GM23338 (cell line): ENCODE measurements at regions not wholly inside any gene's neighbourhood (a gene's known extent, or its start where the extent isn't known, plus 50 kb on each side); places are given as distances from the start of the nearest gene placed in this dataset.

Experiments
- ATAC-seq: fragments of 200-7000 bp; cut with Tn5 transposase; 3 replicates; pipeline ENCODE4 v1.9.1; 2020
- DNase-seq: peaks from one replicate; pipeline ENCODE4 v3.0.0-alpha.2; 2015; ENCODE audit warnings: low spot score
- H2AFZ ChIP-seq: fragments of 200-600 bp; sonication (generic); 2 replicates; pipeline ENCODE4 v1.8.0; 2016; ENCODE audit warnings: antibody characterized with exemption, mild to moderate bottlenecking, moderate library complexity
- H3F3A ChIP-seq: fragments of 200-600 bp; sonication (generic); replicated peaks from 2 replicates; pipeline ENCODE4 v1.8.0; 2017; ENCODE audit warnings: antibody characterized with exemption, mixed run types, low read depth
- H3K27ac ChIP-seq: fragments of 200-600 bp; sonication (generic); 2 replicates; pipeline ENCODE4 v1.6.1; 2016; ENCODE audit warnings: low read depth
- H3K27me3 ChIP-seq: fragments of 200-600 bp; sonication (generic); 2 replicates; pipeline ENCODE4 v1.8.0; 2016; ENCODE audit warnings: mild to moderate bottlenecking, mixed run types, moderate library complexity; ENCODE audit not compliant: insufficient read depth
- H3K36me3 ChIP-seq: fragments of 200-600 bp; sonication (generic); 2 replicates; pipeline ENCODE4 v1.8.0; 2016; ENCODE audit warnings: mild to moderate bottlenecking; ENCODE audit not compliant: insufficient read depth
- H3K4me1 ChIP-seq: fragments of 200-600 bp; sonication (generic); 2 replicates; pipeline ENCODE4 v1.8.0; 2016; ENCODE audit warnings: mild to moderate bottlenecking, moderate library complexity; ENCODE audit not compliant: insufficient read depth
- H3K4me2 ChIP-seq: fragments of 200-600 bp; sonication (generic); 2 replicates; pipeline ENCODE4 v1.7.1; 2017; ENCODE audit warnings: mixed run types
- H3K4me3 ChIP-seq: fragments of 200-600 bp; sonication (generic); 2 replicates; pipeline ENCODE4 v1.6.1; 2016; ENCODE audit warnings: mixed run types
- H3K79me2 ChIP-seq: fragments of 200-600 bp; sonication (generic); replicated peaks from 2 replicates; pipeline ENCODE4 v1.8.0; 2017; ENCODE audit warnings: mild to moderate bottlenecking; ENCODE audit not compliant: insufficient read depth
- H3K9me2 ChIP-seq: fragments of 200-600 bp; sonication (generic); 2 replicates; pipeline ENCODE4 v1.8.0; 2017; ENCODE audit not compliant: insufficient read depth
- H4K20me1 ChIP-seq: fragments of 200-600 bp; sonication (generic); replicated peaks from 2 replicates; pipeline ENCODE4 v1.8.0; 2017; ENCODE audit warnings: mild to moderate bottlenecking; ENCODE audit not compliant: insufficient read depth
- H3K27ac Mint-ChIP-seq: 2 replicates; pipeline ENCODE4 v1.8.0; 2020; ENCODE audit warnings: inconsistent platforms, mild to moderate bottlenecking, moderate library complexity, mixed read lengths
- H3K27me3 Mint-ChIP-seq: 3 replicates; pipeline ENCODE4 v1.8.0; 2022; ENCODE audit warnings: low read depth, mild to moderate bottlenecking, moderate library complexity, mixed read lengths, inconsistent platforms; ENCODE audit not compliant: insufficient read depth, poor library complexity
- H3K36me3 Mint-ChIP-seq: 3 replicates; pipeline ENCODE4 v1.8.0; 2021; ENCODE audit warnings: low read depth, mild to moderate bottlenecking, inconsistent platforms, moderate library complexity, mixed read lengths
- H3K4me1 Mint-ChIP-seq: 3 replicates; pipeline ENCODE4 v1.8.0; 2020; ENCODE audit warnings: mild to moderate bottlenecking, inconsistent platforms, mixed read lengths
- H3K4me3 Mint-ChIP-seq: 3 replicates; pipeline ENCODE4 v1.8.0; 2021; ENCODE audit warnings: moderate library complexity, mild to moderate bottlenecking, inconsistent platforms, mixed read lengths
- H3K9me3 Mint-ChIP-seq: 3 replicates; pipeline ENCODE4 v1.8.0; 2020; ENCODE audit warnings: moderate library complexity, mild to moderate bottlenecking, inconsistent platforms, mixed read lengths
- CREB1 ChIP-seq: fragments of 250-450 bp; sonication (Bioruptor Pico); IDR thresholded peaks from 2 replicates; pipeline ENCODE4 v1.5.0; 2020; ENCODE audit warnings: low read depth, mild to moderate bottlenecking, moderate library complexity
- EZH2 ChIP-seq: fragments of 200-600 bp; sonication (generic); IDR thresholded peaks from one replicate; pipeline ENCODE4 v1.8.0; 2017; ENCODE audit warnings: antibody characterized with exemption, mild to moderate bottlenecking, low read depth; ENCODE audit not compliant: unreplicated experiment
- EZH2phosphoT487 ChIP-seq: fragments of 200-600 bp; sonication (generic); IDR thresholded peaks from one replicate; pipeline ENCODE4 v1.8.1; 2018; ENCODE audit warnings: antibody characterized with exemption; ENCODE audit not compliant: unreplicated experiment
- JUNB ChIP-seq: IDR thresholded peaks from one replicate; pipeline ENCODE4 v1.6.1; 2016; ENCODE audit warnings: antibody characterized with exemption; ENCODE audit not compliant: unreplicated experiment
- NANOG ChIP-seq: IDR thresholded peaks from 2 replicates; pipeline ENCODE4 v1.6.1; 2016; ENCODE audit warnings: antibody characterized with exemption, borderline replicate concordance
- POLR2AphosphoS5 ChIP-seq: IDR thresholded peaks from 2 replicates; pipeline ENCODE4 v1.6.1; 2016; ENCODE audit warnings: antibody characterized with exemption, low read depth
- STAT1 ChIP-seq: IDR thresholded peaks from one replicate; pipeline ENCODE4 v1.6.1; 2016; ENCODE audit warnings: antibody characterized with exemption; ENCODE audit not compliant: unreplicated experiment
- ZNF114 ChIP-seq: fragments of 250-450 bp; sonication (Bioruptor Pico); IDR thresholded peaks from 2 replicates; pipeline ENCODE4 v1.5.0; 2020; ENCODE audit warnings: mild to moderate bottlenecking, moderate library complexity
- ZNF331 ChIP-seq: fragments of 250-450 bp; sonication (Bioruptor Pico); IDR thresholded peaks from 2 replicates; pipeline ENCODE4 v1.5.0; 2020; ENCODE audit warnings: low read depth, mild to moderate bottlenecking, moderate library complexity
- TF ChIP-seq, protein P1 (sequence below), 2 experiments: fragments of 200-600 bp in 1 of 2; sonication (generic) in 1 of 2; conservative IDR thresholded peaks; 2 replicates each; pipeline versions ENCODE4 v1.5.1 to v1.6.1; 2016 to 2017; ENCODE audit warnings: antibody characterized with exemption in 2 of 2, low read depth in 2 of 2, mild to moderate bottlenecking in 2 of 2, moderate library complexity in 1 of 2
- TF ChIP-seq, protein P2 (sequence below): IDR thresholded peaks from 2 replicates; pipeline ENCODE4 v1.6.1; 2016; ENCODE audit warnings: antibody characterized with exemption
- TF ChIP-seq, protein P3 (sequence below): IDR thresholded peaks from one replicate; pipeline ENCODE4 v1.6.1; 2018; ENCODE audit warnings: antibody characterized with exemption; ENCODE audit not compliant: unreplicated experiment
- TF ChIP-seq, protein P4 (sequence below): fragments of 250-450 bp; sonication (Bioruptor Pico); IDR thresholded peaks from 2 replicates; pipeline ENCODE4 v1.5.0; 2020; ENCODE audit warnings: mild to moderate bottlenecking, moderate library complexity

DNA sequence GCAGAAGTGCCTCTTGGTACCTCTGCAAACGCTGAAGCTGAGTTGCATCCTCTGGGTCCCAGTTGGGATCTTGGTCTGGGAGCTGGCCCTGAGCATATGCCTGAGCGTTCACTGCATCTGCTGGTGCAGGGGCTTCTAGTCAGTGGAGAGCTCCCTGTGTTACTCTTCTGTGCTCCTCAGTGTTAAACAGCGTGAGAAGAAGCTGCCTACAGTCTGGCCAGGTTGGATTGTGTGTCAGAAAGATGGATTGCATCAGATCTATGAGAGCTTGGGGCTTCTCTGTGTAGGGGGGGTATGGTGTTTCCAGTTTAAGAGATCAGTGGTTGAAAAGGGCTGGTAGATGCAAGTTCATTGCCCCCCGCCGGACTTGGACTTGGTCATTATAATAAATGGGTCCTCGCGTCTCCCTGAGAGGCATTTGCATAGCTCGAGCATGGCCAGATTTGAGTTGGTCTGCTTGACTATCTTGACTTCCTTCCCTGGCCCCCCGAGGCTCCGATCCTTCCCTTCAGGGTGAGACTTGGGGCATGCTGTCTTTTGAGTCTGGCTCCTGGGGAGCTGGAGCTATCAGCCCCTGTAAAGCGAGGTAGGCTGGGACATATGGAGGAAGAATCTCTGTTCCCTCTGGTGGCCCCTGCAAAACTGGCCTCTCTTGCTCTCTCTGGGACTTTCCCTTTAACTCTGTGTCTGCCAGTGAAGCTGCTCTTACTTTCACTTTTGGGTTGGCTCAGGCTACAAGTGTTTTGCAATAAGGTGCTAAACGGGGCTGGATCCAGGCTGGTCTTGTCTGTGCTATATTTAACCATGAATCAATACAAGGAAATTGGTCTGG, 52.9 kb downstream of the OR10H4 start:
- Histone ChIP-seq H3F3A (no peaks in the 10 kb centered on the region), H3K79me2 (no peaks in the 10 kb centered on the region), H2AFZ (no peak overlapping the region), H3K36me3 (0 out of 2 replicates have a peak, but pooled peaks cover 3% of the 10 kb centered on the region), H3K27me3 (no peaks in the 10 kb centered on the region), H4K20me1 (no peaks in the 10 kb centered on the region), H3K27ac (no peak overlapping the region), H3K4me1 (no peaks in the 10 kb centered on the region), H3K4me3 (no peak overlapping the region), H3K9me2 (no peaks in the 10 kb centered on the region), H3K4me2 (no peak overlapping the region)
- H3K27ac Mint-ChIP-seq = no peak overlapping the region
- no peak overlapping the region for H3K4me3 Mint-ChIP-seq
- H3K27me3 Mint-ChIP-seq = peaks cover 9% of the 10 kb centered on the region
- no peak for TF ChIP-seq ZNF114 (CRISPR knock-in tag)
- TF ChIP-seq EZH2phosphoT487 = no peak
- no peak for TF ChIP-seq NANOG
- TF ChIP-seq, protein P1, sequence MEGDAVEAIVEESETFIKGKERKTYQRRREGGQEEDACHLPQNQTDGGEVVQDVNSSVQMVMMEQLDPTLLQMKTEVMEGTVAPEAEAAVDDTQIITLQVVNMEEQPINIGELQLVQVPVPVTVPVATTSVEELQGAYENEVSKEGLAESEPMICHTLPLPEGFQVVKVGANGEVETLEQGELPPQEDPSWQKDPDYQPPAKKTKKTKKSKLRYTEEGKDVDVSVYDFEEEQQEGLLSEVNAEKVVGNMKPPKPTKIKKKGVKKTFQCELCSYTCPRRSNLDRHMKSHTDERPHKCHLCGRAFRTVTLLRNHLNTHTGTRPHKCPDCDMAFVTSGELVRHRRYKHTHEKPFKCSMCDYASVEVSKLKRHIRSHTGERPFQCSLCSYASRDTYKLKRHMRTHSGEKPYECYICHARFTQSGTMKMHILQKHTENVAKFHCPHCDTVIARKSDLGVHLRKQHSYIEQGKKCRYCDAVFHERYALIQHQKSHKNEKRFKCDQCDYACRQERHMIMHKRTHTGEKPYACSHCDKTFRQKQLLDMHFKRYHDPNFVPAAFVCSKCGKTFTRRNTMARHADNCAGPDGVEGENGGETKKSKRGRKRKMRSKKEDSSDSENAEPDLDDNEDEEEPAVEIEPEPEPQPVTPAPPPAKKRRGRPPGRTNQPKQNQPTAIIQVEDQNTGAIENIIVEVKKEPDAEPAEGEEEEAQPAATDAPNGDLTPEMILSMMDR (conservative IDR thresholded peaks at IDR 0.05; ENCODE audit: low read depth in 2 of 2) = no peak
- no peak for TF ChIP-seq ZNF331 (CRISPR knock-in tag)
- no peak for TF ChIP-seq CREB1
- TF ChIP-seq EZH2 = no peak
- no peak for TF ChIP-seq POLR2AphosphoS5
- TF ChIP-seq, protein P2, sequence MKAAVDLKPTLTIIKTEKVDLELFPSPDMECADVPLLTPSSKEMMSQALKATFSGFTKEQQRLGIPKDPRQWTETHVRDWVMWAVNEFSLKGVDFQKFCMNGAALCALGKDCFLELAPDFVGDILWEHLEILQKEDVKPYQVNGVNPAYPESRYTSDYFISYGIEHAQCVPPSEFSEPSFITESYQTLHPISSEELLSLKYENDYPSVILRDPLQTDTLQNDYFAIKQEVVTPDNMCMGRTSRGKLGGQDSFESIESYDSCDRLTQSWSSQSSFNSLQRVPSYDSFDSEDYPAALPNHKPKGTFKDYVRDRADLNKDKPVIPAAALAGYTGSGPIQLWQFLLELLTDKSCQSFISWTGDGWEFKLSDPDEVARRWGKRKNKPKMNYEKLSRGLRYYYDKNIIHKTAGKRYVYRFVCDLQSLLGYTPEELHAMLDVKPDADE = no peak
- TF ChIP-seq, protein P3, sequence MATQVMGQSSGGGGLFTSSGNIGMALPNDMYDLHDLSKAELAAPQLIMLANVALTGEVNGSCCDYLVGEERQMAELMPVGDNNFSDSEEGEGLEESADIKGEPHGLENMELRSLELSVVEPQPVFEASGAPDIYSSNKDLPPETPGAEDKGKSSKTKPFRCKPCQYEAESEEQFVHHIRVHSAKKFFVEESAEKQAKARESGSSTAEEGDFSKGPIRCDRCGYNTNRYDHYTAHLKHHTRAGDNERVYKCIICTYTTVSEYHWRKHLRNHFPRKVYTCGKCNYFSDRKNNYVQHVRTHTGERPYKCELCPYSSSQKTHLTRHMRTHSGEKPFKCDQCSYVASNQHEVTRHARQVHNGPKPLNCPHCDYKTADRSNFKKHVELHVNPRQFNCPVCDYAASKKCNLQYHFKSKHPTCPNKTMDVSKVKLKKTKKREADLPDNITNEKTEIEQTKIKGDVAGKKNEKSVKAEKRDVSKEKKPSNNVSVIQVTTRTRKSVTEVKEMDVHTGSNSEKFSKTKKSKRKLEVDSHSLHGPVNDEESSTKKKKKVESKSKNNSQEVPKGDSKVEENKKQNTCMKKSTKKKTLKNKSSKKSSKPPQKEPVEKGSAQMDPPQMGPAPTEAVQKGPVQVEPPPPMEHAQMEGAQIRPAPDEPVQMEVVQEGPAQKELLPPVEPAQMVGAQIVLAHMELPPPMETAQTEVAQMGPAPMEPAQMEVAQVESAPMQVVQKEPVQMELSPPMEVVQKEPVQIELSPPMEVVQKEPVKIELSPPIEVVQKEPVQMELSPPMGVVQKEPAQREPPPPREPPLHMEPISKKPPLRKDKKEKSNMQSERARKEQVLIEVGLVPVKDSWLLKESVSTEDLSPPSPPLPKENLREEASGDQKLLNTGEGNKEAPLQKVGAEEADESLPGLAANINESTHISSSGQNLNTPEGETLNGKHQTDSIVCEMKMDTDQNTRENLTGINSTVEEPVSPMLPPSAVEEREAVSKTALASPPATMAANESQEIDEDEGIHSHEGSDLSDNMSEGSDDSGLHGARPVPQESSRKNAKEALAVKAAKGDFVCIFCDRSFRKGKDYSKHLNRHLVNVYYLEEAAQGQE = no peak
- TF ChIP-seq, protein P4, sequence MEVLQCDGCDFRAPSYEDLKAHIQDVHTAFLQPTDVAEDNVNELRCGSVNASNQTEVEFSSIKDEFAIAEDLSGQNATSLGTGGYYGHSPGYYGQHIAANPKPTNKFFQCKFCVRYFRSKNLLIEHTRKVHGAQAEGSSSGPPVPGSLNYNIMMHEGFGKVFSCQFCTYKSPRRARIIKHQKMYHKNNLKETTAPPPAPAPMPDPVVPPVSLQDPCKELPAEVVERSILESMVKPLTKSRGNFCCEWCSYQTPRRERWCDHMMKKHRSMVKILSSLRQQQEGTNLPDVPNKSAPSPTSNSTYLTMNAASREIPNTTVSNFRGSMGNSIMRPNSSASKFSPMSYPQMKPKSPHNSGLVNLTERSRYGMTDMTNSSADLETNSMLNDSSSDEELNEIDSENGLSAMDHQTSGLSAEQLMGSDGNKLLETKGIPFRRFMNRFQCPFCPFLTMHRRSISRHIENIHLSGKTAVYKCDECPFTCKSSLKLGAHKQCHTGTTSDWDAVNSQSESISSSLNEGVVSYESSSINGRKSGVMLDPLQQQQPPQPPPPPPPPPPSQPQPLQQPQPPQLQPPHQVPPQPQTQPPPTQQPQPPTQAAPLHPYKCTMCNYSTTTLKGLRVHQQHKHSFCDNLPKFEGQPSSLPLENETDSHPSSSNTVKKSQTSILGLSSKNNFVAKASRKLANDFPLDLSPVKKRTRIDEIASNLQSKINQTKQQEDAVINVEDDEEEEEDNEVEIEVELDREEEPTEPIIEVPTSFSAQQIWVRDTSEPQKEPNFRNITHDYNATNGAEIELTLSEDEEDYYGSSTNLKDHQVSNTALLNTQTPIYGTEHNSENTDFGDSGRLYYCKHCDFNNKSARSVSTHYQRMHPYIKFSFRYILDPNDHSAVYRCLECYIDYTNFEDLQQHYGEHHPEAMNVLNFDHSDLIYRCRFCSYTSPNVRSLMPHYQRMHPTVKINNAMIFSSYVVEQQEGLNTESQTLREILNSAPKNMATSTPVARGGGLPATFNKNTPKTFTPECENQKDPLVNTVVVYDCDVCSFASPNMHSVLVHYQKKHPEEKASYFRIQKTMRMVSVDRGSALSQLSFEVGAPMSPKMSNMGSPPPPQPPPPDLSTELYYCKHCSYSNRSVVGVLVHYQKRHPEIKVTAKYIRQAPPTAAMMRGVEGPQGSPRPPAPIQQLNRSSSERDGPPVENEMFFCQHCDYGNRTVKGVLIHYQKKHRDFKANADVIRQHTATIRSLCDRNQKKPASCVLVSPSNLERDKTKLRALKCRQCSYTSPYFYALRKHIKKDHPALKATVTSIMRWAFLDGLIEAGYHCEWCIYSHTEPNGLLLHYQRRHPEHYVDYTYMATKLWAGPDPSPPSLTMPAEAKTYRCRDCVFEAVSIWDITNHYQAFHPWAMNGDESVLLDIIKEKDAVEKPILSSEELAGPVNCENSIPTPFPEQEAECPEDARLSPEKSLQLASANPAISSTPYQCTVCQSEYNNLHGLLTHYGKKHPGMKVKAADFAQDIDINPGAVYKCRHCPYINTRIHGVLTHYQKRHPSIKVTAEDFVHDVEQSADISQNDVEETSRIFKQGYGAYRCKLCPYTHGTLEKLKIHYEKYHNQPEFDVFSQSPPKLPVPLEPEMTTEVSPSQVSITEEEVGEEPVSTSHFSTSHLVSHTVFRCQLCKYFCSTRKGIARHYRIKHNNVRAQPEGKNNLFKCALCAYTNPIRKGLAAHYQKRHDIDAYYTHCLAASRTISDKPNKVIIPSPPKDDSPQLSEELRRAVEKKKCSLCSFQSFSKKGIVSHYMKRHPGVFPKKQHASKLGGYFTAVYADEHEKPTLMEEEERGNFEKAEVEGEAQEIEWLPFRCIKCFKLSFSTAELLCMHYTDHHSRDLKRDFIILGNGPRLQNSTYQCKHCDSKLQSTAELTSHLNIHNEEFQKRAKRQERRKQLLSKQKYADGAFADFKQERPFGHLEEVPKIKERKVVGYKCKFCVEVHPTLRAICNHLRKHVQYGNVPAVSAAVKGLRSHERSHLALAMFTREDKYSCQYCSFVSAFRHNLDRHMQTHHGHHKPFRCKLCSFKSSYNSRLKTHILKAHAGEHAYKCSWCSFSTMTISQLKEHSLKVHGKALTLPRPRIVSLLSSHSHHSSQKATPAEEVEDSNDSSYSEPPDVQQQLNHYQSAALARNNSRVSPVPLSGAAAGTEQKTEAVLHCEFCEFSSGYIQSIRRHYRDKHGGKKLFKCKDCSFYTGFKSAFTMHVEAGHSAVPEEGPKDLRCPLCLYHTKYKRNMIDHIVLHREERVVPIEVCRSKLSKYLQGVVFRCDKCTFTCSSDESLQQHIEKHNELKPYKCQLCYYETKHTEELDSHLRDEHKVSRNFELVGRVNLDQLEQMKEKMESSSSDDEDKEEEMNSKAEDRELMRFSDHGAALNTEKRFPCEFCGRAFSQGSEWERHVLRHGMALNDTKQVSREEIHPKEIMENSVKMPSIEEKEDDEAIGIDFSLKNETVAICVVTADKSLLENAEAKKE (CRISPR knock-in tag) = no peak
- no peak for TF ChIP-seq JUNB
- no peak for TF ChIP-seq STAT1
- peaks cover 29% of the 10 kb centered on the region for H3K36me3 Mint-ChIP-seq
- H3K4me1 Mint-ChIP-seq = no peaks in the 10 kb centered on the region
- H3K9me3 Mint-ChIP-seq = peaks cover 100% of the 10 kb centered on the region
- DNase-seq (no peak), ATAC-seq (no peak)
